Coronary artery (tissue), 2 donors: ENCODE measurements at regions not wholly inside any gene's neighbourhood (a gene's known extent, or its start where the extent isn't known, plus 50 kb on each side); places are given as distances from the start of the nearest gene placed in this dataset.
"Not testable (repeated sequence)": the region's sequence is repeated elsewhere in the genome, so short reads cannot be mapped to it uniquely, and the experiment has no call there.

Source experiments
- DNase-seq: peaks from one replicate; pipeline ENCODE4 v3.0.0-alpha.2; 2017; ENCODE audit warnings: low spot score
- H3K27ac ChIP-seq, 2 donors: fragments of 200-600 bp; sonication (generic); one replicate each; pipeline ENCODE4 v1.5.1; 2016 to 2019
- H3K4me3 ChIP-seq: fragments of 200-600 bp; sonication (generic); 2 replicates; pipeline ENCODE4 v1.5.1; 2016; ENCODE audit warnings: mild to moderate bottlenecking, moderate library complexity
- TF ChIP-seq, protein P1 (sequence below): fragments of 200-600 bp; sonication (generic); IDR thresholded peaks from one replicate; pipeline ENCODE4 v1.5.1; 2019; ENCODE audit warnings: antibody characterized with exemption

DNA sequence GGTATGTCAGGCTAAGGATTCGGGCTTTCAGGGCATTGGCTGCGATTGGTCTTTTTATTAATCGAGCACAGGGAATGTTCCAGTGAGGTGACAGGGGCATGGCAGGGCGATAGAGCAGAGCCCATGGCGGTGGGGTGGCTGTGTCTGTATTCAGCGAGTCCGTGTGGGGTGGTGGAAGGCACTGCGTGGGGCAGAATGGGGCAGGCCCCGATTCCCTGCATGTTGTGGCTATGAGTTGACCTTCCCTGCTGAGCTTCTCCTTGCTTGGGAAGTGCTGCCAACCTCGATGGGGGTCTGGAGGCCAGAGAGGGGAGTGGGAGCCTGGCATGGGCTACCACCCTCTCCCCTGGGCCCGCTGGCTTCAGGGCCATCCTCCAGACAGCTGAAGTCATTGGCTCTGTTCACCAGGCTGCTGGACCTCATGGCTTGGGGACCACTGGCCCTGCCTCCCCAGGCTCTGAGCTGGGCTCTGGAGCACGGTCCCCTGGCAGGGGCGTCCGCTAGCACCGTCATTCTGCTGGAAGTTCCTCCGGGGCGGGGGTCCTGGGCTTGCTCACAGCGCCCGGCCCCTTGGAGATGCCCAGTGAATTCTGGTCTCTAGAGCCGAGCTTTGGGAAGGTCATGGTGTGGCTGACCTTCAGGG is 92.1 kb downstream of the NPIPB11 start:
- TF ChIP-seq, protein P1, sequence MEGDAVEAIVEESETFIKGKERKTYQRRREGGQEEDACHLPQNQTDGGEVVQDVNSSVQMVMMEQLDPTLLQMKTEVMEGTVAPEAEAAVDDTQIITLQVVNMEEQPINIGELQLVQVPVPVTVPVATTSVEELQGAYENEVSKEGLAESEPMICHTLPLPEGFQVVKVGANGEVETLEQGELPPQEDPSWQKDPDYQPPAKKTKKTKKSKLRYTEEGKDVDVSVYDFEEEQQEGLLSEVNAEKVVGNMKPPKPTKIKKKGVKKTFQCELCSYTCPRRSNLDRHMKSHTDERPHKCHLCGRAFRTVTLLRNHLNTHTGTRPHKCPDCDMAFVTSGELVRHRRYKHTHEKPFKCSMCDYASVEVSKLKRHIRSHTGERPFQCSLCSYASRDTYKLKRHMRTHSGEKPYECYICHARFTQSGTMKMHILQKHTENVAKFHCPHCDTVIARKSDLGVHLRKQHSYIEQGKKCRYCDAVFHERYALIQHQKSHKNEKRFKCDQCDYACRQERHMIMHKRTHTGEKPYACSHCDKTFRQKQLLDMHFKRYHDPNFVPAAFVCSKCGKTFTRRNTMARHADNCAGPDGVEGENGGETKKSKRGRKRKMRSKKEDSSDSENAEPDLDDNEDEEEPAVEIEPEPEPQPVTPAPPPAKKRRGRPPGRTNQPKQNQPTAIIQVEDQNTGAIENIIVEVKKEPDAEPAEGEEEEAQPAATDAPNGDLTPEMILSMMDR: no peak
- H3K4me3 ChIP-seq: no peak overlapping the region
- peak overlapping the region in 1 of 2 donors; percentile 11 for H3K27ac ChIP-seq
- DNase-seq: no peak

DNA sequence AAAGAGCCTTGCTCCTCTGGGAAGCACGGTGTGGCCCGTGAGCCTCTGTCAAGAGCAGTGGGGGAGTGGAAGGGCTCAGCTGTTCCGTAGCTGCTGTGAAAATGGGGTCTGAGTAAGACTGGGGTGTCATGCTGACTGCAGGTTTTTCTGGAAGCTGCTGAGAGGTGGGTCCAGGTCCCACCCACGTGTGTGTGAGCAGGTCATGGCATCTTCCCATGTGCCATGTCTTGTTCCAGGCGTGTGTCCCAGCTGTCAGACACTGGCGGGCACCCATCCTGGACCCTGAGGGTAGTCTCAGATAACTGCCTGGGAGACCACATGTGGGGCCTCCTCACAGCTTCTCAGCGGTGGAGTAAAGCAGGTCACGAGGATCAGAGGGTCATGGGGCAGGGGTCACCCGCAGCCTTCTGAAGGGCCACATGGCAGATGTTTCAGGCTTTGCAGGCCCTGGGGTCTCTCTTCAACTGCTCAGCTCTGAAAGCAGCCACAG is 92.9 kb downstream of the NPIPB11 start:
- Histone ChIP-seq H3K4me3 (no peak overlapping the region), H3K27ac (no peak overlapping the region)
- TF ChIP-seq, protein P1: no peak
- no peak for DNase-seq

DNA sequence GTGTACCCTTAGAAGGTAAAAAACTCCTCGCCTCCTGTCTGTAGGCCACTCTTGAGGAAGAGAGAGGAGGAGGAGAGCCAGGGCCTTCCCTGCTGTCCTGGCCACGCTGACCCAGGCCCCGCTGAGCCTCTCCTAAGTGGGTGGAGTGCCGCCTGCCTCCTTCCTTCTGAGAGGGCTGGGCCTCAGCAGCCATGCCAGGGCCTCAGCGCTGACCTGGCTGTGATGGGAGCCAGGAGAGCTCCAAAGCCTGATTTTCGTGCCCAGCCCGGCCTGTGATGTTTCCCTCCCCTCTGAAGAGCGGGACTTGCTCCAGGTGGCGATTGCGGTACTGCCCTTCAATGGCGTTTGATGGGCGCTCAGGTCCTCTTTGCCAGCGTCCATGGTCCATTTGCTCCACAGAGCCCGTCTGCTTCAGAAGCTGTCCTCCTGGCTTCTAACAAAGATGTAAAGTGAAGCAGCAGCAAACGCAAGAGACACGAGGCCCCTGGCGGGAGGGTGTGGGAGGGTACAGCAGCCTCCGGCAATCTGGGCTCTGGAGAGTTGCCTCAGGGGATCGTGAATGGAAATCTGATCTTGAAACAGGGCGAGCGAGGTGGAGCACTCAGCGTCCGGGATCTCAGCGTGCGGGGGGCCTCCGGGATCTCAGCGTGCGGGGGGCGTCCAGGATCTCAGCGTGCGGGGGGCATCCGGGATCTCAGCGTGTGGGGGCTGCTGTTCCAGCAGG is 93.5 kb downstream of the NPIPB11 start:
- TF ChIP-seq, protein P1: no peak
- H3K27ac ChIP-seq: no peak overlapping the region
- no peak overlapping the region for H3K4me3 ChIP-seq
- no peak for DNase-seq

DNA sequence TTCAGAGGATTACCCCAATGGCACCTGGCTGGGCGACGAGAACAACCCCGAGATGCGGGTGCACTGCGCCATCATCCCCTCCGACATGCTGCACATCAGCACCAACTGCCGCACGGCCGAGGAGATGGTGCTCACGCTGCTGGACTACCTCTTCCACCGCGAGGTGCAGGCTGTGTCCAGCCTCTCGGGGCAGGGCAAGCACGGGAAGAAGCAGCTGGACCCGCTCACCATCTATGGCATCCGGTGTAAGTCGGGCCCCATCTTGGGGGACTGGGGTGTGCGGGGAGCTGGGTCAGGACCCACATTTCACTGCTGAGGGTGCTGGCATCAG is 94.2 kb downstream of the NPIPB11 start:
- not testable (repeated sequence) for H3K27ac ChIP-seq, DNase-seq, H3K4me3 ChIP-seq

DNA sequence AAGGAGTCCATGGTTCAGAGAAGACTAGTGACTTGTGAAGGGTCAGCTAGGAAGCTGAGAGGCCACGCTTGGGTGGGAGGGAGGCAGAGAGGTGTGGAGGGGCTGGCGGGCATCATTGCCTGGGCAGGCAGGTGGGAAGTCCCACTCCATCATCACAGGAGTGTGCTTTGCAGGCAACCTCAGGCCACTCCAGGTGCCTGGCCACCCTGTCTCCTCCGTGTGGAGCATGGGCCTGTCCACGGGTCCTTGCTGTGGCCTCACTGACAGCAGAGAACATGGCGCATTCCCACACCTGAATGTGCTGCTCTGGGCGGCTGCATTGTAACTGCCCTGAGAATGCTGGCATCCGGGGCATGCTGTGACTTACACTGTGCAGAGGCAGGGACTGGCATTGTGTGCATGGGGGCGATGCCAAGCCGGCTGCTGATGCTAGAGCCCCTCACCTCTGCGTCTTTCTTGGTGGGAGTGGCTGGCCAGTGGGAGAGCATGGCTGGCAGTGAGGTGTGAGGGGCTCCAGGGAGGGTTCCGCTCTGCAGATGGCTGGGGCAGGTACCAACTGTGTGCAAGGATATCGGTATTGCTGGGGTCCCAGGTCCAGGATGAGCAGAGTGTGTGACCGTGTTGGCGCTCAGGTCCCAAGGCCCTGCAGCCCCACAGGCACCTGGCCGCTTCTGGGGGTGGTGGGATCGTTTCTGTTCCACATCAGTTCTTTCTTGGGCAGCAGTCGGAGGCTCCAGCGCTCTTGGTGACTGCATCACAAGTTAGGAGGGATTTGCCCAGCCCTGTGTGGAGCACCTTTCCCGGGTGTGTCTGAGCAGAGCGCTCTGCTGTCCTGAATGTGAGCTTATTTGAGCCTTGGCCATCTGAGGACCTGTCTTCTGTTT is 94.8 kb downstream of the NPIPB11 start:
- TF ChIP-seq, protein P1: no peak
- Histone ChIP-seq H3K27ac (no peak overlapping the region), H3K4me3 (no peak overlapping the region)
- no peak for DNase-seq

DNA sequence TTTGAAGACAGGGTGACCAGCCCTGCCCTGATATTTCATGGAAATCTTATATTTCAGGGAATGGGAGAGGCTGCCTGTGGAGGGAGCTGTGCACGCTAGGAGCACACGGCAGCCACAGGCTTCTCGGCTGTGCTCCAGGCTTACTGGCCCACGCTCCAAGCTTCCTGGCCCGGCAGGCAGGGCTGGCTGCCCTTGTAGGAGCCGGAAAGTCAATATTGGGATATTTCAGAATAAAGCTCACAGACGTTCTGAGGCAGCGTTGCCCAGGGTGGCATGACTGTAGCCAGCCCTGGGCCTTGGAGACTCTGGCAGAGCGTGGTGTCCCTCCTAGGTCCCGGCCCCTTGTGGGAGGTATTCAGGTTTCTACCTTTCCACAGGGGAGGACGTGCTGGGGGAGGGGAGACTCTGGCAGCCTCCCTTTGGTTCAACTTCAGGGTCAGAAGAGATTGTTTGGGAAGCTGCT is 95.6 kb downstream of the NPIPB11 start:
- H3K27ac ChIP-seq: no peak overlapping the region
- DNase-seq: no peak
- H3K4me3 ChIP-seq: no peak overlapping the region
- TF ChIP-seq, protein P1: no peak

DNA sequence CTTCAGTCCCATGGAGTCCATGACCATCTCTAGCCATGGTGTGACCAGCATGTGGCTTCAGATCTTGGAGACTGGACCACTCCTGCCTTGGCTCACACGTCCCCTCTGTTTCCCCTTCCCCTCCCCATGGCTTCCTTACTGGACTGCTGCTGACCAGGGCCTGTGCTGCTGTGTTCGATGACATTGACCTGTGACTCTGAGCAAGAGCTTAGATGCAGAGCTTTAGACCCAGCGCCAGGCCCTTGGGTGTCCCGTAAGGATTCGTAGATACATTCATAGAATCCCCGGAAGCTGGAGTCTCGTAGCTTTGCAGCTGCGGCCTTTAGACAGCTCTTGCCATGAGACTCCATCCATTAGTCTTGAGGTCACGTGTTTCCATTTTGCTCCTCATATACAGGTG is 96.3 kb downstream of the NPIPB11 start:
- H3K4me3 ChIP-seq, H3K27ac ChIP-seq, DNase-seq: not testable (repeated sequence)

DNA sequence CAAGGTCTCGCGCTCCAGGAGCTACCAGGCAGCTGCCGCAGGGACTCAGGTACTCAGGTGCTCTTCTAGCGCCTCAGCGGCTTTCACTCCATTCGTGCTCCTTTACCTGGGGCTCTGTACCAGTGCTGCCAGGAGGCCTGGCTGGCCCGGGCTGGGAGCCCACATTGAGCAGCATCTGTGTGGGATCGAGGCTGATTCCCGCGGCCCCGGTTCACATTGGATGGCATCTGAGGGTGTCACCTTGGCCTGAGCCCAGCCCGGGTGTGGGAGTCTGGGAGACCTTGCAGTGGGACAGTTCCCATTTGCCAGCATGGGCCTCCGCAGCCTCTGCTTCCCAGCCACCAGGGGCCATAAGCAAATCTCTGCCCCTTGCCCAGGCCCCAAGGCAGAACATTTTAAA is 96.9 kb downstream of the NPIPB11 start:
- DNase-seq, H3K4me3 ChIP-seq, H3K27ac ChIP-seq: not testable (repeated sequence)
